ENCODE measurements at regions not wholly inside any gene's neighbourhood (a gene's known extent, or its start where the extent isn't known, plus 50 kb on each side); places are given as distances from the start of the nearest gene placed in this dataset.

GRCh38 chr12:59179231-59179630 is 258.9 kb upstream of the LRIG3 start:
- TF ChIP-seq E2F8 (IDR thresholded peaks at IDR 0.05; ENCODE audit: low read depth, partially characterized antibody) (no peak), TAF1 (IDR thresholded peaks at IDR 0.05; ENCODE audit: borderline replicate concordance, low read depth, low read length) (no peak), CTCF (IDR thresholded peaks at IDR 0.05 in 2 of 3, conservative IDR thresholded peaks at IDR 0.05 in 1 of 3; ENCODE audit: control insufficient read depth in 2 of 3, extremely low read depth in 1 of 3, insufficient read depth in 1 of 3, low read depth in 3 of 3, low read length in 3 of 3) (no peak), CREM (IDR thresholded peaks at IDR 0.05; ENCODE audit: low read depth) (no peak), POLR2A (IDR thresholded peaks at IDR 0.05; ENCODE audit: low read depth, low read length) (no peak)

Measured in GM12878 (cell line).